ENCODE measurements at regions not wholly inside any gene's neighbourhood (a gene's known extent, or its start where the extent isn't known, plus 50 kb on each side); places are given as distances from the start of the nearest gene placed in this dataset.

DNA sequence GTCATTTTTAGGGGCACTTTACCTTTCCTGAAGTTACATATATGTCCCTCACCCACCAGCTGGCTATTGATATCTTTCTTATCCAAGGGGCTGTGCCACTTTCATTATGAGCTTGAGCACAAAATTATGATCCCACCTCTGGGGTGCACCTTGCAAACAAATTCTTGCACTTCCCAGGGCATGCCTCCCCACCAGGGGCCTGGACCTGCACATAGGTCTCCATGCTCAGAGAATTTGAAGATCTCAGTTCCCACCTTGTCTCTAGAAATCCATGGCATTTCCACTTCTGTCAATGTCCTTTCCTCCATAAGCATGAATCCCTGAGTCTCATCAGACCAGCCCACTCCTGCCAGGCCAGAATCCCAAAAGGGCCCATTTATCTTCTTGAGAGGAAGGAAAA lies 449.1 kb upstream of the REG3G start:
- DNase-seq (ENCODE audit: extremely low read depth, low read depth), result no peak
- H3K4me3 ChIP-seq (replicated peaks; ENCODE audit: low read depth, low read length), result no peak overlapping the region
- TF ChIP-seq, protein P1, sequence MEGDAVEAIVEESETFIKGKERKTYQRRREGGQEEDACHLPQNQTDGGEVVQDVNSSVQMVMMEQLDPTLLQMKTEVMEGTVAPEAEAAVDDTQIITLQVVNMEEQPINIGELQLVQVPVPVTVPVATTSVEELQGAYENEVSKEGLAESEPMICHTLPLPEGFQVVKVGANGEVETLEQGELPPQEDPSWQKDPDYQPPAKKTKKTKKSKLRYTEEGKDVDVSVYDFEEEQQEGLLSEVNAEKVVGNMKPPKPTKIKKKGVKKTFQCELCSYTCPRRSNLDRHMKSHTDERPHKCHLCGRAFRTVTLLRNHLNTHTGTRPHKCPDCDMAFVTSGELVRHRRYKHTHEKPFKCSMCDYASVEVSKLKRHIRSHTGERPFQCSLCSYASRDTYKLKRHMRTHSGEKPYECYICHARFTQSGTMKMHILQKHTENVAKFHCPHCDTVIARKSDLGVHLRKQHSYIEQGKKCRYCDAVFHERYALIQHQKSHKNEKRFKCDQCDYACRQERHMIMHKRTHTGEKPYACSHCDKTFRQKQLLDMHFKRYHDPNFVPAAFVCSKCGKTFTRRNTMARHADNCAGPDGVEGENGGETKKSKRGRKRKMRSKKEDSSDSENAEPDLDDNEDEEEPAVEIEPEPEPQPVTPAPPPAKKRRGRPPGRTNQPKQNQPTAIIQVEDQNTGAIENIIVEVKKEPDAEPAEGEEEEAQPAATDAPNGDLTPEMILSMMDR (IDR thresholded peaks at IDR 0.05; ENCODE audit: low read depth, low read length, missing control alignments), result no peak

DNA sequence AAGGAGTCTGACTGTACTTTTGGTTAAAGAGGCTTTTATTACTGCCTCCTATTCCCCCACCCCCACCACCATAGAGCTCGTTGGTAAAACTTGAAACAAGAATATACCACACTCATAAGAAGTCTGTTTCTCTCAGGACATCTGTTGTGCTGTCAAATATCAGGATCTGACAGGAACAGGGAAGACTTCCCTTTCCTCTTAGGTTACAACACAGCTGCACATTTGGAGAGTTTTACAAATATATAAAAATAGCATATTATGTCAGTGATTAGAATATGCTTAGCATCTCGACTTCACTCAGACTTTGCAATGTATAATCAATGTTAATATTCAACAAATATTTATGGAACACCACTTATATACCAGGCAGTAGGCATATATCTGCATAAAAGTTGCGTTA lies 439.6 kb upstream of the REG3G start:
- no peak for DNase-seq (ENCODE audit: extremely low read depth, low read depth)
- TF ChIP-seq, protein P1 (IDR thresholded peaks at IDR 0.05; ENCODE audit: low read depth, low read length, missing control alignments), result no peak
- no peak overlapping the region for H3K4me3 ChIP-seq (replicated peaks; ENCODE audit: low read depth, low read length)

DNA sequence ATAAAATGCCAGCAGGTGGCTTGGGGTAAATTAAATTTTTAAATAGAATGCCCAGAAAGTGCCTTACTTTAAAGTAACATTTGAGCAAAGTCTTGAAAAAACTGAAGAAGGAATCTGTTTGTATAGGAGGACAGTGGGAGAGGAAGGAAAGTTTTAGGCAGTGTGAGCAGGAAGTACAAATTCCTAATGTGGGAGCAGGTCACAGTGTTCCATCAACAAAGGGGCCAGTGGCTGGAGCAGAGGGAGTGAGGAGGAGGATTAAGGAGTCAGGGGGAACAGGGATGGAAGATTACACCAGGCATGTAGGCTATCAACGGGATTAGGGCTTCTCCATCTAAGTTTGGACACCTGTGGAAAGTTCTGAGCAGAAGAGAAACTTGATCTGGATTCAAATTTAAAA lies 439.2 kb upstream of the REG3G start:
- no peak overlapping the region for H3K4me3 ChIP-seq (replicated peaks; ENCODE audit: low read depth, low read length)
- TF ChIP-seq, protein P1 (IDR thresholded peaks at IDR 0.05; ENCODE audit: low read depth, low read length, missing control alignments), result no peak
- DNase-seq (ENCODE audit: extremely low read depth, low read depth), result no peak

DNA sequence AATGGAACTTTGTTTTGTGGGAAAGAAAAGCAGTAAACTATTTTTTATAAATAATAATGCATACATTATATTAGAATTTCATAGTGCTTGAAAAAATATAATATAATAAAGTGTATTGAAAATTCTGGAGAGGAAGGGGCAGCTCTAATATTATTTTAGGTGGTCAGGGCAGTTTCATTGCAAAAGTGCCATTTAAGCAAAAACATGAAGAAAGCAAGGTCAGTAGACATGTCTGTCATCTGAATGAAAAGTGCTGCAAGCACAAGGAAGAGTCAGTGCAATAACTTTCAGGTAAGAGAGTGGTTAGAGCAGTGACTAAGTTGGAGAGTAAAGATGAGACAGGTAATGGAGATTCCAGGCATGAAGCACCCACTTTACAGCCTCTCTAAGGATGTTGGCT lies 435.6 kb upstream of the REG3G start:
- DNase-seq (ENCODE audit: extremely low read depth, low read depth), result no peak
- TF ChIP-seq, protein P1 (IDR thresholded peaks at IDR 0.05; ENCODE audit: low read depth, low read length, missing control alignments), result no peak
- no peak overlapping the region for H3K4me3 ChIP-seq (replicated peaks; ENCODE audit: low read depth, low read length)

DNA sequence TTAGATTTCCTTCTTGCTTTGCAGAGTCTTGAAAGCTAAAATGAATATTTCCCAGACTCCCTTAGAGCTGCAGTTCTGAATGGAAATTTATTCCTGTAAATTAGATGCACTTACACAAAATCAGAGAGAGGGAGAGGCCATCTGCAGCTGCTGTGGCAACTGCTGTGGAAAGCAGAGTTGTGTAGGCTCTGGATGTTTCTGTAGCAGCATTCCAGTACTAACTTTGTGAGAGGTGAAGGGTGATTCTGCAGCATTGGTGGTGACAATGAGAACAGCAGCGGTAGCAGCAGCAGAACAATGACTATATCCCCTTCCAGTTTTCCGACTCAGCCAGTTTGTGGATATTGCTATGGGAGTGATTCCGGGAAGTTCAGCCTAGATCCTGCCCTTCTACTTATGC lies 433.0 kb upstream of the REG3G start:
- TF ChIP-seq, protein P1 (IDR thresholded peaks at IDR 0.05; ENCODE audit: low read depth, low read length, missing control alignments), result no peak
- H3K4me3 ChIP-seq (replicated peaks; ENCODE audit: low read depth, low read length), result no peak overlapping the region
- no peak for DNase-seq (ENCODE audit: extremely low read depth, low read depth)

DNA sequence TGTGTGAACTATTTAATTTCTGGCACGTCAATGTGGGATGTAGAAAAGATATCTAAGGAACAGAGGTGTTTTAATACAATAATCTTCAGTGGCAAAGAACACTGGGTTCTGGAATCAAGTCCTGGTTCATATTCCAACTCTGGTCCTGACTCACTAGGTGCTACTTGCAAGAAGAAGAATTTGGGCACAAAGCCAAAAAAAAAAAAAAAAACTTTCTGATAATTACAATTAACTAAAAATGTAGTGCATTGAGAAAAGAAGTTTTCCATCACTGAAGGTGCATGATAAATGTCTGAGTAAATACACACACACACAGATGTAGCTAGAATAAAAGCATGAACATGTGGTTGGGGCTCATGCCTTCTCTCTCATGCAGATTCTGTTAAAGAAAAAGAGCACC lies 424.4 kb upstream of the REG3G start:
- TF ChIP-seq, protein P1 (IDR thresholded peaks at IDR 0.05; ENCODE audit: low read depth, low read length, missing control alignments), result no peak
- no peak for DNase-seq (ENCODE audit: extremely low read depth, low read depth)
- H3K4me3 ChIP-seq (replicated peaks; ENCODE audit: low read depth, low read length), result no peak overlapping the region

DNA sequence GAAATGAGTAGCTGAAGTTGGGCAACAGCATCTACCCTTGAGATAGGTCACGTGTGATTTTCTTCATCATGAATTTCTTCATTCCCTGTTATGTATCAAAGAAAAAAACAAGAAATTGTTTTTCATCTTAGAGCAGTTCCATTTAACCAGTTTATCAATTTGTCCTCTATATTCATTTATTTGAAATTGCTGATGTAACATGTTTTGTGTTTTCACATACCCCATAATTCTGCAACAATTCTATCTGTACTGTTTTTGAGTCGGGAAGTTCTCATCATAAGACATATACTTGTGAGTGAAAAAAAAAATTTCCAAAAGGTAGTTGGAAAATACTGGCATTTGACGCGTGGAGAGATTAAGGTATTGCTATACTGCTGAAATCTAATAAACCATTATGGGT lies 422.6 kb upstream of the REG3G start:
- TF ChIP-seq, protein P1 (IDR thresholded peaks at IDR 0.05; ENCODE audit: low read depth, low read length, missing control alignments), result no peak
- no peak overlapping the region for H3K4me3 ChIP-seq (replicated peaks; ENCODE audit: low read depth, low read length)
- no peak for DNase-seq (ENCODE audit: extremely low read depth, low read depth)

All from HFF-Myc (cell line).